Endothelial cell of umbilical vein (primary cell): ENCODE measurements at regions not wholly inside any gene's neighbourhood (a gene's known extent, or its start where the extent isn't known, plus 50 kb on each side); places are given as distances from the start of the nearest gene placed in this dataset.

Source experiments
- BruUV-seq: library from RNA; stranded (reverse); fragments of 400-500 nt; replicated peaks from 2 replicates; lab custom pipeline; 2021; lab: Mats Ljungman, UMichigan
- CTCF ChIA-PET: fragments of 300-600, 350-600 bp; sonication (Branson Sonifier 250); formaldehyde crosslinking; loops from one replicate; lab custom pipeline; 2021; ENCODE audit warnings: antibody characterized with exemption, inconsistent platforms; lab: Charles Lee
- POLR2A ChIA-PET: fragments of 300-600, 350-600 bp; sonication (Branson Sonifier 250); formaldehyde crosslinking; loops from one replicate; lab custom pipeline; 2021; ENCODE audit warnings: antibody characterized with exemption, inconsistent platforms; lab: Charles Lee
- DNase-seq: peaks from one replicate; pipeline ENCODE4 v3.0.0-alpha.2; 2011; ENCODE audit warnings: low read depth, low spot score
- FAIRE-seq: peaks from 2 replicates; lab custom pipeline; 2011; peaks lifted over from hg19 to GRCh38; lab: Jason Lieb, UNC
- H2AFZ ChIP-seq: 2 replicates; pipeline ENCODE4 v1.6.0; 2012; ENCODE audit warnings: low read depth, low read length, control low read depth, inconsistent platforms
- H3K27ac ChIP-seq: 2 replicates; pipeline ENCODE4 v1.5.1; 2011; ENCODE audit warnings: low read depth, mild to moderate bottlenecking, control low read depth, low read length, moderate library complexity; ENCODE audit not compliant: insufficient read depth
- H3K27me3 ChIP-seq, 2 experiments: 2 replicates each; pipeline versions ENCODE4 v1.6.0 to v1.6.1; 2011; ENCODE audit warnings: low read length in 2 of 2, mixed read lengths in 1 of 2; ENCODE audit not compliant: control insufficient read depth in 2 of 2, insufficient read depth in 2 of 2
- H3K36me3 ChIP-seq, 2 experiments: 2 replicates in 1 of 2; 3 replicates in 1 of 2; pipeline ENCODE4 v1.5.1; 2011; ENCODE audit warnings: low read length in 2 of 2, mild to moderate bottlenecking in 1 of 2, moderate library complexity in 1 of 2; ENCODE audit not compliant: control insufficient read depth in 2 of 2, insufficient read depth in 2 of 2; ENCODE audit errors: extremely low read depth in 1 of 2
- H3K4me1 ChIP-seq: 3 replicates; pipeline ENCODE4 v1.5.1; 2011; ENCODE audit warnings: mild to moderate bottlenecking, low read length; ENCODE audit not compliant: control insufficient read depth, insufficient read depth; ENCODE audit errors: extremely low read depth
- H3K4me2 ChIP-seq: 2 replicates; pipeline ENCODE4 v1.6.1; 2011; ENCODE audit warnings: low read length, control low read depth, mixed read lengths; ENCODE audit not compliant: insufficient read depth
- H3K4me3 ChIP-seq, 3 experiments: fragments of 200-600 bp in 1 of 3; sonication (generic), shearing (Covaris generic) in 1 of 3; replicated peaks in 1 of 3; 2 replicates each; pipeline ENCODE4 v1.5.1; 2011 to 2016; ENCODE audit warnings: control low read depth in 3 of 3, low read length in 3 of 3, mild to moderate bottlenecking in 2 of 3, inconsistent platforms in 1 of 3, low read depth in 1 of 3, moderate library complexity in 1 of 3; ENCODE audit not compliant: insufficient read depth in 1 of 3
- H3K79me2 ChIP-seq: 2 replicates; pipeline ENCODE4 v1.6.0; 2012; ENCODE audit warnings: low read length, inconsistent platforms; ENCODE audit not compliant: control insufficient read depth, insufficient read depth
- H3K9ac ChIP-seq: replicated peaks from 2 replicates; pipeline ENCODE3; 2011; ENCODE audit warnings: low read length, control low read depth; ENCODE audit not compliant: insufficient read depth; ENCODE audit errors: extremely low read depth
- H3K9me1 ChIP-seq: replicated peaks from 3 replicates; pipeline ENCODE4 v1.6.0; 2011; ENCODE audit warnings: mild to moderate bottlenecking, low read length; ENCODE audit not compliant: control insufficient read depth, insufficient read depth; ENCODE audit errors: extremely low read depth
- H3K9me3 ChIP-seq: replicated peaks from 2 replicates; pipeline ENCODE4 v1.5.1; 2012; ENCODE audit warnings: low read length, inconsistent platforms; ENCODE audit not compliant: control insufficient read depth, insufficient read depth
- H4K20me1 ChIP-seq: replicated peaks from 2 replicates; pipeline ENCODE3; 2011; ENCODE audit warnings: mild to moderate bottlenecking, low read length; ENCODE audit not compliant: control insufficient read depth, insufficient read depth; ENCODE audit errors: extremely low read depth
- EZH2 ChIP-seq: IDR thresholded peaks from 2 replicates; pipeline ENCODE4 v1.6.1; 2012; ENCODE audit warnings: borderline replicate concordance, low read depth, mild to moderate bottlenecking, moderate library complexity, low read length, inconsistent platforms; ENCODE audit not compliant: severe bottlenecking
- FOS ChIP-seq: IDR thresholded peaks from 2 replicates; pipeline ENCODE4 v1.6.1; 2011; ENCODE audit warnings: mild to moderate bottlenecking, low read length, moderate library complexity, borderline replicate concordance; ENCODE audit not compliant: insufficient read depth
- GATA2 ChIP-seq: IDR thresholded peaks from 2 replicates; pipeline ENCODE4 v1.7.0; 2011; ENCODE audit warnings: low read depth, mild to moderate bottlenecking, moderate library complexity, mixed read lengths, low read length; ENCODE audit not compliant: insufficient read length, insufficient read depth
- JUN ChIP-seq: IDR thresholded peaks from 2 replicates; pipeline ENCODE4 v1.6.1; 2011; ENCODE audit warnings: borderline replicate concordance, low read depth; ENCODE audit not compliant: insufficient read length, insufficient read depth
- MYC ChIP-seq: IDR thresholded peaks from one replicate; pipeline ENCODE4 v1.6.1; 2011; ENCODE audit warnings: mild to moderate bottlenecking, low read depth, low read length
- POLR2A ChIP-seq: IDR thresholded peaks from 2 replicates; pipeline ENCODE4 v1.6.1; 2012; ENCODE audit warnings: low read depth, mild to moderate bottlenecking, control low read depth, low read length
- POLR2AphosphoS5 ChIP-seq: IDR thresholded peaks from 2 replicates; pipeline ENCODE4 v1.6.1; 2012; ENCODE audit warnings: low read depth, mild to moderate bottlenecking, control low read depth, low read length, moderate library complexity; ENCODE audit not compliant: insufficient read depth
- dilution Hi-C: fragments of 300-500 bp; cut with MboI; formaldehyde crosslinking; loops from one replicate; pipeline ENCODE4 v1.15.0; 2019; ENCODE audit warnings: low sequenced_read_pairs; ENCODE audit not compliant: extremely low pct_ligation_motif_present
- intact Hi-C: fragments of 100-400 bp; cut with micrococcal nuclease; formaldehyde crosslinking; loops from one replicate; pipeline ENCODE4 v1.10.0; 2022
- TF ChIP-seq, protein P1 (sequence below): IDR thresholded peaks from 2 replicates; pipeline ENCODE4 v1.6.1; 2011; ENCODE audit not compliant: insufficient read depth, insufficient read length
- TF ChIP-seq, protein P2 (sequence below), 2 donors: IDR thresholded peaks; 1 replicate in 1 of 2; 2 replicates in 1 of 2; pipeline ENCODE4 v1.5.1; 2011; ENCODE audit warnings: low read length in 2 of 2, mild to moderate bottlenecking in 2 of 2, moderate library complexity in 2 of 2, control low read depth in 1 of 2, inconsistent platforms in 1 of 2, low read depth in 1 of 2; ENCODE audit not compliant: insufficient read depth in 1 of 2; ENCODE audit errors: extremely low read depth in 1 of 2

DNA sequence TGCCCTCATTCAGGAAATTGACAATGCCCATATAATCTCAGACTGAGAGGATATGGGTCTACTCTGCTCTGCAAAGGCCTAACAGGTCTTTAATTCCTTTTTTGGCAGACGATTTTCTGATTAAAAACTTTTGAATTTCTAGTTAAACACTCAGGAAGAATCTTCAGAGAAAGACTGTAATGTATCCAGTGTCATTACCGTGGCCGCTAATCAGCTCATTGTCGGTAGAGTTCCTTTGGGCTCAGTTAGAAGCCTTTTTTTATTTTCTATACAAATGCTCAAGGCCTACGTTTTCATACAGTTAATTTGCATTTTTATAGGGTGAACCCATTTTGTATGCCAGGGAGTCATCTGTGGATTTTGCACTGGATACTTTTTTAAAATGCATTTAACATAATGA, 549.9 kb downstream of the RPS29 start:
- Histone ChIP-seq H3K27ac (no peak overlapping the region), H3K36me3 (no peaks in the 10 kb centered on the region), H3K9ac (no peak overlapping the region), H3K9me3 (peaks cover 2% of the 10 kb centered on the region), H2AFZ (no peak overlapping the region), H3K4me3 (no peak overlapping the region), H3K27me3 (no peaks in the 10 kb centered on the region), H3K79me2 (no peaks in the 10 kb centered on the region), H3K4me1 (no peaks in the 10 kb centered on the region), H4K20me1 (no peaks in the 10 kb centered on the region), H3K4me2 (no peak overlapping the region), H3K9me1 (no peaks in the 10 kb centered on the region)
- no peak for FAIRE-seq
- no peak for TF ChIP-seq POLR2AphosphoS5
- no peak for TF ChIP-seq GATA2
- TF ChIP-seq, protein P1, sequence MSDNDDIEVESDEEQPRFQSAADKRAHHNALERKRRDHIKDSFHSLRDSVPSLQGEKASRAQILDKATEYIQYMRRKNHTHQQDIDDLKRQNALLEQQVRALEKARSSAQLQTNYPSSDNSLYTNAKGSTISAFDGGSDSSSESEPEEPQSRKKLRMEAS = no peak
- no peak for TF ChIP-seq EZH2
- no peak for TF ChIP-seq POLR2A
- TF ChIP-seq JUN = no peak
- TF ChIP-seq FOS = no peak
- TF ChIP-seq, protein P2, sequence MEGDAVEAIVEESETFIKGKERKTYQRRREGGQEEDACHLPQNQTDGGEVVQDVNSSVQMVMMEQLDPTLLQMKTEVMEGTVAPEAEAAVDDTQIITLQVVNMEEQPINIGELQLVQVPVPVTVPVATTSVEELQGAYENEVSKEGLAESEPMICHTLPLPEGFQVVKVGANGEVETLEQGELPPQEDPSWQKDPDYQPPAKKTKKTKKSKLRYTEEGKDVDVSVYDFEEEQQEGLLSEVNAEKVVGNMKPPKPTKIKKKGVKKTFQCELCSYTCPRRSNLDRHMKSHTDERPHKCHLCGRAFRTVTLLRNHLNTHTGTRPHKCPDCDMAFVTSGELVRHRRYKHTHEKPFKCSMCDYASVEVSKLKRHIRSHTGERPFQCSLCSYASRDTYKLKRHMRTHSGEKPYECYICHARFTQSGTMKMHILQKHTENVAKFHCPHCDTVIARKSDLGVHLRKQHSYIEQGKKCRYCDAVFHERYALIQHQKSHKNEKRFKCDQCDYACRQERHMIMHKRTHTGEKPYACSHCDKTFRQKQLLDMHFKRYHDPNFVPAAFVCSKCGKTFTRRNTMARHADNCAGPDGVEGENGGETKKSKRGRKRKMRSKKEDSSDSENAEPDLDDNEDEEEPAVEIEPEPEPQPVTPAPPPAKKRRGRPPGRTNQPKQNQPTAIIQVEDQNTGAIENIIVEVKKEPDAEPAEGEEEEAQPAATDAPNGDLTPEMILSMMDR (IDR thresholded peaks at IDR 0.05; ENCODE audit: extremely low read depth in 1 of 2, insufficient read depth in 1 of 2, low read depth in 1 of 2, low read length in 2 of 2) = no peak
- TF ChIP-seq MYC = no peak
- no TSS peak for BruUV-seq
- DNase-seq = no peak
- CTCF ChIA-PET = no interaction called here
- dilution Hi-C loops = no loop called here
- POLR2A ChIA-PET = no interaction called here
- intact Hi-C loops = no loop called here
